HepG2 (cell line): ENCODE measurements at regions not wholly inside any gene's neighbourhood (a gene's known extent, or its start where the extent isn't known, plus 50 kb on each side); places are given as distances from the start of the nearest gene placed in this dataset.

ENCODE experiments used
- ATAC-seq: fragments of 200-7000 bp; cut with Tn5 transposase; 3 replicates; pipeline ENCODE4 v1.9.1; 2020; ENCODE audit warnings: mild to moderate bottlenecking, moderate library complexity
- BruUV-seq: library from RNA; stranded (reverse); fragments of 400-500 nt; replicated peaks from 2 replicates; lab custom pipeline; 2021; lab: Mats Ljungman, UMichigan
- CTCF ChIA-PET: fragments of 300-600 bp; formaldehyde crosslinking; extraction: SDS; loops from one replicate; lab custom pipeline; 2021; ENCODE audit warnings: low total read pairs, inconsistent platforms, low intra/inter-chr PET ratio; lab: Yijun Ruan, JAX
- POLR2A ChIA-PET: fragments of 350-600 bp; sonication (Branson Sonifier 250); formaldehyde crosslinking; loops from one replicate; lab custom pipeline; 2020; ENCODE audit warnings: antibody characterized with exemption, inconsistent platforms; lab: Yijun Ruan, JAX
- DNase-seq: peaks from one replicate; pipeline ENCODE4 v3.0.0-alpha.2; 2015; ENCODE audit warnings: low spot score
- FAIRE-seq: peaks from 3 replicates; lab custom pipeline; 2011; peaks lifted over from hg19 to GRCh38; lab: Jason Lieb, UNC
- H2AFZ ChIP-seq: one replicate; pipeline ENCODE4 v1.6.1; 2011; ENCODE audit warnings: low read length, inconsistent platforms
- H3K27ac ChIP-seq: fragments of 300-600 bp; 3 replicates; pipeline ENCODE4 v1.8.0; 2011; ENCODE audit warnings: mixed run types, mild to moderate bottlenecking, mixed read lengths, low read length, inconsistent platforms; ENCODE audit not compliant: insufficient read depth; ENCODE audit errors: extremely low read length
- H3K27me3 ChIP-seq, 2 experiments: fragments of 200-600 bp in 1 of 2; 2 replicates in 1 of 2; 3 replicates in 1 of 2; pipeline versions ENCODE4 v1.6.0 to v1.8.0; 2011; ENCODE audit warnings: low read length in 2 of 2, mild to moderate bottlenecking in 2 of 2, moderate library complexity in 2 of 2, inconsistent platforms in 1 of 2; ENCODE audit not compliant: insufficient read depth in 2 of 2, control insufficient read depth in 1 of 2
- H3K36me3 ChIP-seq, 2 experiments: fragments of 200-600 bp in 1 of 2; replicated peaks in 1 of 2; 2 replicates in 1 of 2; 3 replicates in 1 of 2; pipeline versions ENCODE4 v1.5.1 to v1.8.0; 2011; ENCODE audit warnings: low read length in 2 of 2, inconsistent platforms in 1 of 2; ENCODE audit not compliant: insufficient read depth in 2 of 2, control insufficient read depth in 1 of 2
- H3K4me1 ChIP-seq: 2 replicates; pipeline ENCODE4 v1.5.1; 2012; ENCODE audit warnings: low read length, inconsistent platforms; ENCODE audit not compliant: insufficient read depth
- H3K4me2 ChIP-seq: 2 replicates; pipeline ENCODE4 v1.6.0; 2011; ENCODE audit warnings: low read depth, low read length, inconsistent platforms
- H3K4me3 ChIP-seq, 3 experiments: fragments of 200-600 bp in 1 of 3; sonication (generic), shearing (Covaris generic) in 1 of 3; replicated peaks in 1 of 3; 2 replicates each; pipeline ENCODE4 v1.5.1; 2011 to 2016; ENCODE audit warnings: low read length in 3 of 3, inconsistent platforms in 2 of 3, low read depth in 2 of 3, mild to moderate bottlenecking in 2 of 3, control low read depth in 1 of 3, mixed read lengths in 1 of 3; ENCODE audit not compliant: insufficient read depth in 1 of 3
- H3K79me2 ChIP-seq: one replicate; pipeline ENCODE4 v1.6.1; 2011; ENCODE audit warnings: low read length, inconsistent platforms; ENCODE audit not compliant: insufficient read depth
- H3K9ac ChIP-seq: 2 replicates; pipeline ENCODE4 v1.6.0; 2011; ENCODE audit warnings: mild to moderate bottlenecking, low read depth, low read length, inconsistent platforms; ENCODE audit not compliant: insufficient read depth
- H3K9me3 ChIP-seq: 2 replicates; pipeline ENCODE4 v1.5.1; 2012; ENCODE audit warnings: mild to moderate bottlenecking, low read length
- H4K20me1 ChIP-seq: 2 replicates; pipeline ENCODE4 v1.6.0; 2011; ENCODE audit warnings: inconsistent platforms, mild to moderate bottlenecking, low read length, moderate library complexity; ENCODE audit not compliant: insufficient read depth
- MXI1 ChIP-seq: IDR thresholded peaks from 3 replicates; pipeline ENCODE4 v1.6.1; 2012; ENCODE audit warnings: low read depth, low read length, inconsistent platforms, borderline replicate concordance
- NR2C2 ChIP-seq: sonication (generic); formaldehyde crosslinking; IDR thresholded peaks from 2 replicates; pipeline ENCODE4 v1.4.0; 2020; ENCODE audit warnings: missing genetic modification reagents, mild to moderate bottlenecking, moderate library complexity, borderline replicate concordance
- RARA ChIP-seq: IDR thresholded peaks from 2 replicates; pipeline ENCODE4 v1.6.1; 2016; ENCODE audit warnings: missing genetic modification reagents, missing compliant biosample characterization
- ZFX ChIP-seq: sonication (generic); formaldehyde crosslinking; IDR thresholded peaks from 2 replicates; pipeline ENCODE4 v1.4.0; 2020; ENCODE audit warnings: mild to moderate bottlenecking, low read depth, missing genetic modification reagents, moderate library complexity
- WGBS: methylation state at CpG from one replicate; pipeline ENCODE4 v1.1.6; 2017; ENCODE audit warnings: low lambda C conversion rate; 5-methylcytosine and 5-hydroxymethylcytosine counted together
- in situ Hi-C: cut with HindIII; loops from 2 replicates; pipeline ENCODE4 v1.10.0; 2017; ENCODE audit warnings: low pct_unique_long_range_greater_than_20kb; ENCODE audit not compliant: extremely low pct_ligation_motif_present
- intact Hi-C: fragments of 100-400 bp; cut with micrococcal nuclease; formaldehyde crosslinking; loops from one replicate; pipeline ENCODE4 v1.10.0; 2022; ENCODE audit not compliant: unreplicated experiment
- TF ChIP-seq, protein P1 (sequence below): sonication (generic); formaldehyde crosslinking; IDR thresholded peaks from 2 replicates; pipeline ENCODE4 v1.5.0; 2020; ENCODE audit warnings: mild to moderate bottlenecking, missing genetic modification reagents

DNA sequence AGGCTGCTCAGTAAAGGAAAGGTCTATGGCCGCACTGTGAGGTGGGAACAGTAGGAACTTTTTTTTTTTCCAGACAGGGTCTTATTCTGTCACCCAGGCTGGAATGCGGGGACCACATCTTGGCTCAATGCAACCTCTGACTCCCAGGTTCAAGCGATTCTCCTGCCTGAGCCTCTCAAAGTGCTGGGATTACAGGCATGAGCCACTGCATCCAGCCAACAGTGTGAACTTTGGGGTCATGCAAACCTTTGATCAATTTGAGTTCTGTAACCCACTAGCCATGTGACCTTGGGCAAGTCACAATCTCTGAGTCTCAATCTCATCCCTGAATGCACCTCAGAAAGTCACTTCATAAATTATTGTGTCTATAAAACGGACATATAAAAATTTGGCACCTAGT is 286.8 kb upstream of the CTNNB1 start (continued):
- TF ChIP-seq, protein P1, sequence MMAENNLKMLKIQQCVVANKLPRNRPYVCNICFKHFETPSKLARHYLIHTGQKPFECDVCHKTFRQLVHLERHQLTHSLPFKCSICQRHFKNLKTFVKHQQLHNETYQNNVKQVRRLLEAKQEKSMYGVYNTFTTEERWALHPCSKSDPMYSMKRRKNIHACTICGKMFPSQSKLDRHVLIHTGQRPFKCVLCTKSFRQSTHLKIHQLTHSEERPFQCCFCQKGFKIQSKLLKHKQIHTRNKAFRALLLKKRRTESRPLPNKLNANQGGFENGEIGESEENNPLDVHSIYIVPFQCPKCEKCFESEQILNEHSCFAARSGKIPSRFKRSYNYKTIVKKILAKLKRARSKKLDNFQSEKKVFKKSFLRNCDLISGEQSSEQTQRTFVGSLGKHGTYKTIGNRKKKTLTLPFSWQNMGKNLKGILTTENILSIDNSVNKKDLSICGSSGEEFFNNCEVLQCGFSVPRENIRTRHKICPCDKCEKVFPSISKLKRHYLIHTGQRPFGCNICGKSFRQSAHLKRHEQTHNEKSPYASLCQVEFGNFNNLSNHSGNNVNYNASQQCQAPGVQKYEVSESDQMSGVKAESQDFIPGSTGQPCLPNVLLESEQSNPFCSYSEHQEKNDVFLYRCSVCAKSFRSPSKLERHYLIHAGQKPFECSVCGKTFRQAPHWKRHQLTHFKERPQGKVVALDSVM (CRISPR knock-in tag): peak; percentile 40; the same call in 1 of the 2 replicates
- peak; percentile 69 for TF ChIP-seq RARA (CRISPR knock-in tag)

DNA sequence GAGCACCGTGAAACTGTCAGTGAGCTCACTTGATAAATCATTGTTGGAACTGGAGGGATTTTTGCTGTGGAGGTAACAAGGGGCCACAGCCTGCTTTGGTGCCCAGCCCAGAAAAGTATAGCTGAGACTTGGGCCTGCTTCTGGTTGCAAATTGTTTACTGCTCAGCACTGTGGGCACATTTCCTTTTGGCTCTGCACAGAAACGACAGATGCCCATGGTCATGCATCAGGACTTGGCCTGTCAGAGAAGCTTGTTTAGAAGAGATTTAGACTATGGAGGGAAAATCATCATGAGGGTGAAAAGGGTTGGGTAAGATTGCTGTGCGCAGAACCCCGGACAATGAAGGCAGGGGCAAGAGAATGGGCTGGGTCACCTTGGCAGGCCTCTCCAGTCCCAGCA is 286.1 kb upstream of the CTNNB1 start:
- DNase-seq: no peak
- Histone ChIP-seq H3K36me3 (no peaks in the 10 kb centered on the region), H3K9ac (no peak overlapping the region), H3K4me2 (peak overlapping the region; percentile 56), H3K27ac (no peak overlapping the region), H2AFZ (no peak overlapping the region), H4K20me1 (no peaks in the 10 kb centered on the region), H3K79me2 (no peaks in the 10 kb centered on the region), H3K4me3 (no peak overlapping the region), H3K27me3 (no peaks in the 10 kb centered on the region), H3K4me1 (peaks cover 69% of the 10 kb centered on the region), H3K9me3 (no peaks in the 10 kb centered on the region)
- ChIA-PET CTCF (no interaction called here), POLR2A (interaction anchor here (0.8 to 1.4 kb wide), 2 partner anchors 69 to 286 kb away, joined by 3 read pairs; partner anchors contain the start of gene CTNNB1)
- BruUV-seq: no TSS peak
- no peak for ATAC-seq
- intact Hi-C loops: no loop called here
- TF ChIP-seq NR2C2 (CRISPR knock-in tag): 0 out of 2 replicates have a peak, but pooled peaks have one; percentile 4
- TF ChIP-seq MXI1: no peak
- peak; percentile 7; the same call in 1 of the 2 replicates for TF ChIP-seq ZFX
- WGBS: 49% methylated on average over 4 of the region's 4 CpGs
- no peak for FAIRE-seq
- in situ Hi-C loops: no loop called here
